GM18511 (cell line): ENCODE measurements at regions not wholly inside any gene's neighbourhood (a gene's known extent, or its start where the extent isn't known, plus 50 kb on each side); places are given as distances from the start of the nearest gene placed in this dataset.
"Not testable (repeated sequence)": the region's sequence is repeated elsewhere in the genome, so short reads cannot be mapped to it uniquely, and the experiment has no call there.

ENCODE experiments used
- ATAC-seq: cut with Tn5 transposase; IDR thresholded peaks from one replicate; pipeline ENCODE4 v1.9.1; 2021; ENCODE audit warnings: mild to moderate bottlenecking, moderate library complexity; ENCODE audit not compliant: unreplicated experiment

DNA sequence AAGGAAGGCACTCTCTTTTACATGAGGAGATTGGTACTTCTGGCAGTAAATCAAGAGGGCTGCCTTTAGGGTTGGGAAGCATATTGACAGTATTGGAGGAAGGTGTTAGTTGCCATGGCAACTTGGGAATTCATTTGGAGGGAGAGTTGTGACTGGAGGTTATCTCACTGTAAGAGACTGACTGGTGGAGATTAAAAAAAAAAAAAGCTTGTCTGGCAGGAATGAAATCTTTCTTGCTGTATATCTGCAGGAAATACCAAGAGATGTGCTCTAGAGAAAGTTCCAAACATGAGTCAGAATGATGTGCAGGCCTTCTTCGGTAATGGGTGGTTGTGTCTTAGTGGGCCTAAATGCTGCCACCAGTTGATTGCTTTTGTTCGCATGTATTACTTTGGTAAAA is 59.8 kb upstream of the FAM72C start:
- ATAC-seq = not testable (repeated sequence)

DNA sequence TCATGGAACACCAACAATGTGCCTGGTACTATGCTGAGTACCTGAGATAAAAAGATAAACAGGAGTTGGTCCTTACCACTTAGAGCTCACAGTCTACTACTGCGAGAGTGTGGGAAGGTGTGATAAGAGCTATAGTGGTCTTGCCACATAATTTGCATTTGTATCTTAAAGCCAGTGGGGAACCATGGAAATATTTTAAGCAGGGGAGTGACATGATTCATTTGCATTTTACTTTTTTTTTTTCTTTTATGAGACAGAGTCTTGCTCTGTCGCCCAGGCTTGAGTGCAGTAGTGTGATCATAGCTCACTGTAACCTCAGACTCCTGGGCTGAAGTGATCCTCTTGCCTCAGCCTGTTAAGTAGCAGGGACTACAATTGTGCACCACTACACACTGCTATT is 54.2 kb upstream of the FAM72C start:
- peak; percentile 97 for ATAC-seq

DNA sequence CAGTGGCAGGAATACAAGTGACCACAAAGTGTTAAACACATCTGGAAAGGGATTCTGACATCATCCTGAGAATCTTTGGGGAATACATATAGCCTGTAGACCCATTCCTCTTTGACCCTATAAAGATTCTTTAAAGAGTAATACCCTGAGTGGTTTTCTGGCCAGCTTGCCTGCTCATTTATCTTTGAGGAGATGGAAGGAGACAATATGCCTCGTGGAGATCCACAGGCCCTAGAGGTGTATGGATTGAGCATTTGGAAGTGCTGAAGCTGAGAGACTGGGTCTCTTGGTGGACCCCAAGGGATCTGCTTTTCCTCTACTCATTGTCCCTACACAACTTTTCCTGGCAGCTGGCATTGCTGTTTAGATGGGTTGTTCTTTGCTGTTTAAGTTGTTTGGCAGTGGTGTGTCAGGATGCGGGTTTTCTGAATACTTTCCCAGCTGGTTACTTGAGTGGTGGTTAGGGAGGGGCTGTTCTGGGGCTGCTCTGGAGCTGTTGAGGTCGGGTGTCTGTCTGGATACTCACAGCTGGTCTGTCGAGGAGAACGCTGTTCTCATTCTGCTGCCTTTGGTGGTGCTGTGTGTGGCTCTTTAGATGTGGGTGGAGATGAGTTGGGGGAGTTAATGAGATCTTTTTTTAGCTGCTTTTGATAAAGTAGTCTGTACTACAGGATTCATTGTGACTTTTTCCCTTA is 50.1 kb upstream of the FAM72C start:
- ATAC-seq = not testable (repeated sequence)
